Dedifferentiated amniotic fluid mesenchymal stem cell (primary cell): ENCODE measurements at regions not wholly inside any gene's neighbourhood (a gene's known extent, or its start where the extent isn't known, plus 50 kb on each side); places are given as distances from the start of the nearest gene placed in this dataset.

Experiments used
- DNase-seq: peaks from one replicate; pipeline ENCODE4 v3.0.0-alpha.2; 2016; ENCODE audit errors: extremely low spot score

- no peak for DNase-seq
Measured at GRCh38 chr1:208782186-208782585, 538.0 kb upstream of the PLXNA2 start.

GRCh38 chr1:208785629-208786028, 541.4 kb upstream of the PLXNA2 start:
- DNase-seq: no peak

- DNase-seq: no peak
Measured at GRCh38 chr1:208787219-208787618, 543.0 kb upstream of the PLXNA2 start.

- DNase-seq: no peak
Measured at GRCh38 chr1:208788013-208788540, 543.9 kb upstream of the PLXNA2 start.

- no peak for DNase-seq
Measured at GRCh38 chr1:208791456-208791855, 547.3 kb upstream of the PLXNA2 start.

GRCh38 chr1:208793861-208794345, 549.7 kb upstream of the PLXNA2 start:
- DNase-seq: no peak

- DNase-seq: no peak
Measured at GRCh38 chr1:208799186-208799585, 555.0 kb upstream of the PLXNA2 start.

GRCh38 chr1:208803011-208803811, 559.0 kb upstream of the PLXNA2 start:
- DNase-seq: no peak

- no peak for DNase-seq
Measured at GRCh38 chr1:208807446-208808127, 563.4 kb upstream of the PLXNA2 start.

- DNase-seq: no peak
Measured at GRCh38 chr1:208808301-208808700, 564.1 kb upstream of the PLXNA2 start.

GRCh38 chr1:208809876-208810275, 565.7 kb upstream of the PLXNA2 start:
- DNase-seq: no peak

- DNase-seq: no peak
Measured at GRCh38 chr1:208818770-208819445, 574.7 kb upstream of the PLXNA2 start.

- DNase-seq: no peak
Measured at GRCh38 chr1:208820580-208821212, 576.5 kb upstream of the PLXNA2 start.

- no peak for DNase-seq
Measured at GRCh38 chr1:208821939-208822338, 577.8 kb upstream of the PLXNA2 start.

- DNase-seq: no peak
Measured at GRCh38 chr1:208825300-208825699, 581.1 kb upstream of the PLXNA2 start.

GRCh38 chr1:208829595-208829994, 585.4 kb upstream of the PLXNA2 start:
- no peak for DNase-seq

- no peak for DNase-seq
Measured at GRCh38 chr1:208834381-208835096, 590.4 kb upstream of the PLXNA2 start.

- DNase-seq: no peak
Measured at GRCh38 chr1:208835097-208835463, 590.9 kb upstream of the PLXNA2 start.

GRCh38 chr1:208835781-208836180, 591.6 kb upstream of the PLXNA2 start:
- no peak for DNase-seq

GRCh38 chr1:208837242-208837641, 593.1 kb upstream of the PLXNA2 start:
- no peak for DNase-seq

- DNase-seq: no peak
Measured at GRCh38 chr1:208841436-208841835, 597.3 kb upstream of the PLXNA2 start.
